Epithelial cell of esophagus (primary cell): ENCODE measurements at regions not wholly inside any gene's neighbourhood (a gene's known extent, or its start where the extent isn't known, plus 50 kb on each side); places are given as distances from the start of the nearest gene placed in this dataset.

Source experiments
- DNase-seq: peaks from one replicate; pipeline ENCODE4 v3.0.0; 2010; ENCODE audit warnings: low read depth
- H3K4me3 ChIP-seq: 2 replicates; pipeline ENCODE4 v1.5.1; 2011; ENCODE audit warnings: mild to moderate bottlenecking, low read length, control low read depth
- CTCF ChIP-seq: IDR thresholded peaks from 2 replicates; pipeline ENCODE4 v1.5.1; 2011; ENCODE audit warnings: low read depth, mild to moderate bottlenecking, low read length, control low read depth, inconsistent platforms; ENCODE audit not compliant: insufficient read depth; ENCODE audit errors: missing control alignments

GRCh38 chr10:117615649-117616048 lies 73.1 kb downstream of the EMX2 start:
- no peak for TF ChIP-seq CTCF
- no peak for DNase-seq
- H3K4me3 ChIP-seq = no peak overlapping the region

GRCh38 chr10:117616179-117616578 lies 73.6 kb downstream of the EMX2 start:
- no peak overlapping the region for H3K4me3 ChIP-seq
- TF ChIP-seq CTCF = no peak
- DNase-seq = no peak

GRCh38 chr10:117617086-117617485 lies 74.5 kb downstream of the EMX2 start:
- no peak for DNase-seq
- no peak overlapping the region for H3K4me3 ChIP-seq
- TF ChIP-seq CTCF = no peak

- H3K4me3 ChIP-seq = no peak overlapping the region
- DNase-seq = no peak
- no peak for TF ChIP-seq CTCF
Measured at GRCh38 chr10:117617659-117618058, 75.1 kb downstream of the EMX2 start.

GRCh38 chr10:117619223-117619622 lies 76.7 kb downstream of the EMX2 start:
- TF ChIP-seq CTCF = no peak
- no peak for DNase-seq
- no peak overlapping the region for H3K4me3 ChIP-seq

- no peak for TF ChIP-seq CTCF
- DNase-seq = no peak
- no peak overlapping the region for H3K4me3 ChIP-seq
Measured at GRCh38 chr10:117619707-117620405, 77.3 kb downstream of the EMX2 start.

- H3K4me3 ChIP-seq = no peak overlapping the region
- TF ChIP-seq CTCF = no peak
- no peak for DNase-seq
Measured at GRCh38 chr10:117621196-117621595, 78.7 kb downstream of the EMX2 start.
